ENCODE measurements at regions not wholly inside any gene's neighbourhood (a gene's known extent, or its start where the extent isn't known, plus 50 kb on each side); places are given as distances from the start of the nearest gene placed in this dataset.

- TF ChIP-seq CTCF (IDR thresholded peaks at IDR 0.05), result no peak
- no peak for TF ChIP-seq POLR2AphosphoS5 (IDR thresholded peaks at IDR 0.05)
Observed at GRCh38 chr14:98514016-98514415, 758.0 kb downstream of the BCL11B start.
